H1 (cell line): ENCODE measurements at regions not wholly inside any gene's neighbourhood (a gene's known extent, or its start where the extent isn't known, plus 50 kb on each side); places are given as distances from the start of the nearest gene placed in this dataset.

Experiments used
- CTCF ChIA-PET: fragments of 300-600 bp; sonication (Branson Sonifier 250); formaldehyde crosslinking; loops from one replicate; lab custom pipeline; 2021; ENCODE audit not compliant: partially characterized antibody; lab: Charles Lee
- POLR2A ChIA-PET: fragments of 300-600 bp; sonication (Branson Sonifier 250); formaldehyde crosslinking; loops from one replicate; lab custom pipeline; 2021; ENCODE audit warnings: inconsistent platforms; ENCODE audit not compliant: partially characterized antibody; lab: Charles Lee
- DNase-seq, 2 experiments: peaks; one replicate each; pipeline versions ENCODE4 v3.0.0 to v3.0.0-alpha.2; 2010 to 2022; ENCODE audit warnings: low spot score in 2 of 2, low read depth in 1 of 2, mixed read lengths in 1 of 2
- FAIRE-seq: peaks from 2 replicates; lab custom pipeline; 2011; peaks lifted over from hg19 to GRCh38; lab: Jason Lieb, UNC
- H2AFZ ChIP-seq: 2 replicates; pipeline ENCODE4 v1.8.1; 2012; ENCODE audit warnings: low read length, inconsistent platforms
- H2AK5ac ChIP-seq: 2 replicates; pipeline ENCODE4 v1.6.1; 2013; ENCODE audit warnings: low read depth, low read length
- H2BK120ac ChIP-seq: replicated peaks from 2 replicates; pipeline ENCODE3; 2013; ENCODE audit warnings: low read depth, low read length, inconsistent platforms
- H2BK12ac ChIP-seq: 2 replicates; pipeline ENCODE4 v1.6.1; 2013; ENCODE audit warnings: low read depth, low read length
- H2BK15ac ChIP-seq: 2 replicates; pipeline ENCODE4 v1.6.1; 2013; ENCODE audit warnings: low read length
- H2BK20ac ChIP-seq: 2 replicates; pipeline ENCODE4 v1.6.1; 2013; ENCODE audit warnings: low read length
- H2BK5ac ChIP-seq: 2 replicates; pipeline ENCODE4 v1.6.1; 2013; ENCODE audit warnings: low read depth, low read length
- H3K14ac ChIP-seq: 2 replicates; pipeline ENCODE4 v1.6.1; 2013; ENCODE audit warnings: inconsistent platforms; ENCODE audit not compliant: insufficient read length
- H3K18ac ChIP-seq: 2 replicates; pipeline ENCODE4 v1.6.1; 2013; ENCODE audit warnings: low read length; ENCODE audit errors: extremely low read depth
- H3K23ac ChIP-seq: 2 replicates; pipeline ENCODE4 v1.6.1; 2013; ENCODE audit warnings: inconsistent platforms; ENCODE audit not compliant: insufficient read length
- H3K23me2 ChIP-seq: 2 replicates; pipeline ENCODE4 v1.6.1; 2013; ENCODE audit warnings: low read depth, low read length
- H3K27ac ChIP-seq: 2 replicates; pipeline ENCODE4 v1.6.1; 2011; ENCODE audit warnings: low read depth, low read length, inconsistent platforms
- H3K27me3 ChIP-seq, 4 experiments: replicated peaks in 1 of 4; 1 replicate in 1 of 4; 2 replicates in 3 of 4; pipeline versions ENCODE4 v1.6.1 to v1.8.1; 2011 to 2013; ENCODE audit warnings: low read length in 3 of 4, mild to moderate bottlenecking in 3 of 4, inconsistent platforms in 2 of 4, mixed read lengths in 2 of 4, moderate library complexity in 1 of 4; ENCODE audit not compliant: control insufficient read depth in 3 of 4, insufficient read depth in 3 of 4; ENCODE audit errors: extremely low read depth in 1 of 4
- H3K36me3 ChIP-seq, 4 experiments: 2 replicates each; pipeline versions ENCODE4 v1.6.1 to v1.8.1; 2011 to 2013; ENCODE audit warnings: mild to moderate bottlenecking in 4 of 4, low read length in 3 of 4, moderate library complexity in 2 of 4, control low read depth in 1 of 4, inconsistent platforms in 1 of 4; ENCODE audit not compliant: insufficient read depth in 4 of 4, control insufficient read depth in 2 of 4
- H3K4ac ChIP-seq: replicated peaks from 2 replicates; pipeline ENCODE3; 2013; ENCODE audit warnings: low read length, low read depth, mixed read lengths, inconsistent platforms; ENCODE audit not compliant: insufficient read length
- H3K4me1 ChIP-seq, 4 experiments: replicated peaks in 1 of 4; 1 replicate in 1 of 4; 2 replicates in 3 of 4; pipeline versions ENCODE4 v1.6.1 to v1.8.1; 2011 to 2013; ENCODE audit warnings: low read length in 3 of 4, inconsistent platforms in 2 of 4, mixed read lengths in 1 of 4; ENCODE audit not compliant: insufficient read depth in 4 of 4, control insufficient read depth in 3 of 4
- H3K4me2 ChIP-seq, 2 experiments: 2 replicates each; pipeline versions ENCODE4 v1.6.1 to v1.8.1; 2011 to 2013; ENCODE audit warnings: low read depth in 2 of 2, low read length in 2 of 2, control low read depth in 1 of 2, inconsistent platforms in 1 of 2, mild to moderate bottlenecking in 1 of 2; ENCODE audit not compliant: insufficient read depth in 1 of 2
- H3K4me3 ChIP-seq, 4 experiments: fragments of 200-600, 300-600 bp in 1 of 4; sonication (generic), shearing (Covaris generic), sonication (Bioruptor Twin) in 1 of 4; 2 replicates each; pipeline versions ENCODE4 v1.5.1 to v1.8.1; 2011 to 2016; ENCODE audit warnings: low read length in 4 of 4, low read depth in 3 of 4, control low read depth in 2 of 4, inconsistent platforms in 2 of 4, mild to moderate bottlenecking in 2 of 4, mixed read lengths in 1 of 4, moderate library complexity in 1 of 4; ENCODE audit not compliant: insufficient read depth in 2 of 4; ENCODE audit errors: extremely low read depth in 1 of 4
- H3K56ac ChIP-seq: replicated peaks from 2 replicates; pipeline ENCODE3; 2013; ENCODE audit warnings: low read depth, mild to moderate bottlenecking, mixed read lengths, low read length, inconsistent platforms; ENCODE audit not compliant: insufficient read length
- H3K79me1 ChIP-seq: 2 replicates; pipeline ENCODE4 v1.6.1; 2013; ENCODE audit warnings: low read depth, low read length, control low read depth
- H3K79me2 ChIP-seq, 2 experiments: 2 replicates each; pipeline versions ENCODE4 v1.6.1 to v1.8.1; 2012 to 2013; ENCODE audit warnings: low read length in 2 of 2, mild to moderate bottlenecking in 2 of 2, inconsistent platforms in 1 of 2; ENCODE audit not compliant: insufficient read depth in 2 of 2, control insufficient read depth in 1 of 2
- H3K9ac ChIP-seq, 4 experiments: replicated peaks in 1 of 4; 1 replicate in 1 of 4; 2 replicates in 3 of 4; pipeline versions ENCODE4 v1.6.1 to v1.8.1; 2011 to 2013; ENCODE audit warnings: low read depth in 3 of 4, low read length in 3 of 4, control low read depth in 2 of 4, mild to moderate bottlenecking in 2 of 4, moderate library complexity in 2 of 4, inconsistent platforms in 1 of 4; ENCODE audit errors: extremely low read depth in 1 of 4
- H3K9me3 ChIP-seq, 2 experiments: 2 replicates each; pipeline versions ENCODE4 v1.6.1 to v1.8.1; 2012 to 2013; ENCODE audit warnings: mild to moderate bottlenecking in 2 of 2, moderate library complexity in 2 of 2, control low read depth in 1 of 2, inconsistent platforms in 1 of 2, low read depth in 1 of 2, low read length in 1 of 2, mixed read lengths in 1 of 2; ENCODE audit not compliant: insufficient read depth in 2 of 2
- H4K20me1 ChIP-seq, 2 experiments: replicated peaks in 1 of 2; 2 replicates each; pipeline versions ENCODE3 to v1.8.1; 2011 to 2013; ENCODE audit warnings: inconsistent platforms in 2 of 2, low read length in 2 of 2, mild to moderate bottlenecking in 1 of 2; ENCODE audit not compliant: insufficient read depth in 2 of 2, control insufficient read depth in 1 of 2
- H4K5ac ChIP-seq: 2 replicates; pipeline ENCODE4 v1.6.1; 2013; ENCODE audit warnings: low read length, low read depth, mixed read lengths, inconsistent platforms; ENCODE audit not compliant: insufficient read length
- H4K8ac ChIP-seq: 2 replicates; pipeline ENCODE4 v1.8.0; 2013; ENCODE audit warnings: mild to moderate bottlenecking, moderate library complexity, low read length, inconsistent platforms; ENCODE audit not compliant: insufficient read depth; ENCODE audit errors: extremely low read depth
- H4K91ac ChIP-seq: replicated peaks from 2 replicates; pipeline ENCODE3; 2013; ENCODE audit warnings: low read length, mixed read lengths, inconsistent platforms; ENCODE audit not compliant: insufficient read length
- CBX8 ChIP-seq: fragments of 300-800, 300-1000 bp; sonication (generic); IDR thresholded peaks from 2 replicates; pipeline ENCODE4 v1.7.1; 2016; ENCODE audit warnings: low read depth, low read length, borderline replicate concordance
- KDM4A ChIP-seq: IDR thresholded peaks from one replicate; pipeline ENCODE4 v1.7.1; 2012; ENCODE audit warnings: low read depth, mild to moderate bottlenecking, moderate library complexity, low read length, inconsistent platforms; ENCODE audit not compliant: severe bottlenecking
- PHF8 ChIP-seq: fragments of 200-600 bp; sonication (generic); conservative IDR thresholded peaks from 2 replicates; pipeline ENCODE4 v1.7.1; 2012; ENCODE audit warnings: low read depth, mild to moderate bottlenecking, inconsistent platforms, low read length, moderate library complexity
- SAP30 ChIP-seq: fragments of 300-600 bp; sonication (generic); IDR thresholded peaks from 2 replicates; pipeline ENCODE4 v1.7.1; 2012; ENCODE audit warnings: low read length, moderate library complexity, mild to moderate bottlenecking, inconsistent platforms; ENCODE audit not compliant: insufficient read depth, insufficient replicate concordance
- YY1 ChIP-seq: IDR thresholded peaks from 2 replicates; pipeline ENCODE4 v1.6.1; 2011; ENCODE audit warnings: low read depth, mild to moderate bottlenecking, low read length
- WGBS, 2 experiments: shearing (Covaris generic) in 1 of 2; methylation state at CpG; one replicate each; pipeline versions ENCODE4 v1.1.6 to v1.1.7; 2013 to 2015; ENCODE audit warnings: low lambda C conversion rate in 2 of 2, mixed read lengths in 2 of 2, inconsistent platforms in 1 of 2, low coverage in 1 of 2, missing lambda C conversion rate in 1 of 2; ENCODE audit not compliant: insufficient replicate concordance in 2 of 2, insufficient coverage in 1 of 2, insufficient read length in 1 of 2; ENCODE audit errors: extremely low coverage in 1 of 2, missing lambda C conversion rate in 1 of 2; 5-methylcytosine and 5-hydroxymethylcytosine counted together

GRCh38 chr5:54629115-54629514 lies 111.6 kb downstream of the SNX18 start:
- no peak overlapping the region for H3K4me2 ChIP-seq
- no peak overlapping the region for H2AK5ac ChIP-seq
- no peaks in the 10 kb centered on the region for H3K4me1 ChIP-seq
- no peaks in the 10 kb centered on the region for H3K23me2 ChIP-seq
- no peaks in the 10 kb centered on the region for H3K79me2 ChIP-seq
- H3K23ac ChIP-seq = no peak overlapping the region
- H2BK20ac ChIP-seq = no peak overlapping the region
- no peak overlapping the region for H3K4ac ChIP-seq
- no peak overlapping the region for H3K4me3 ChIP-seq
- 93% methylated on average over 2 of the region's 2 CpGs; no CpG with 5 or more reads in 1 of the 2 experiments for WGBS, 2 experiments
- H3K79me1 ChIP-seq = no peaks in the 10 kb centered on the region
- no peaks in the 10 kb centered on the region for H3K9me3 ChIP-seq
- FAIRE-seq (no peak), DNase-seq (no peak)
- H4K8ac ChIP-seq = no peak overlapping the region
- no peak overlapping the region for H3K9ac ChIP-seq
- H2BK12ac ChIP-seq = no peak overlapping the region
- no peak overlapping the region for H2BK120ac ChIP-seq
- H3K56ac ChIP-seq = no peak overlapping the region
- H3K14ac ChIP-seq = no peak overlapping the region
- no peaks in the 10 kb centered on the region for H3K36me3 ChIP-seq
- no peak overlapping the region for H2BK15ac ChIP-seq
- H4K5ac ChIP-seq = no peak overlapping the region
- H3K27ac ChIP-seq = no peak overlapping the region
- TF ChIP-seq YY1 (no peak), PHF8 (no peak), CBX8 (no peak), SAP30 (no peak), KDM4A (no peak)
- TF ChIP-seq, all 59 proteins: peak for 0
- Histone ChIP-seq H3K27me3 (no peaks in the 10 kb centered on the region), H3K18ac (no peak overlapping the region), H4K20me1 (no peaks in the 10 kb centered on the region), H4K91ac (no peak overlapping the region), H2AFZ (no peak overlapping the region), H2BK5ac (no peak overlapping the region)
- ChIA-PET CTCF (no interaction called here), POLR2A (no interaction called here)
